ENCODE measurements at regions not wholly inside any gene's neighbourhood (a gene's known extent, or its start where the extent isn't known, plus 50 kb on each side); places are given as distances from the start of the nearest gene placed in this dataset.

DNA sequence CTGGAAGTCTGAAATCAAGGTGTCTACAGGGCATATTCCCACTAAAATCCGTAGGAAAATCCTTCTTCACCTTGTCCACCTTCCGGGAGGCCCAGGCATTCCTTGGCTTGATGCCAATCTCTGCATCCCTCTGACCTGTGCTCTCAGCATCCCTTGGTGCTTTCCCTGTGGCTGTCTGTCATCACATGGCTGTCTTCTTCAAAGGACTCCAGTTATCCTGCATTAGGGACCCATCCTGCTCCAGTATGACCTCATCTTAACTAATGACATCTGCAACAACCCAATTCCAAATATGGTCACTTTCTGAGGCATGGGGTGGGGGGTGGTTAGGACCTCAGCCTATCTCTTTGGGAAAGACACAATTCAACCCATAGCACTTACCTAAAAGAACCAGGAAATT is 423.8 kb downstream of the IRS2 start:
- TF ChIP-seq, protein P1, sequence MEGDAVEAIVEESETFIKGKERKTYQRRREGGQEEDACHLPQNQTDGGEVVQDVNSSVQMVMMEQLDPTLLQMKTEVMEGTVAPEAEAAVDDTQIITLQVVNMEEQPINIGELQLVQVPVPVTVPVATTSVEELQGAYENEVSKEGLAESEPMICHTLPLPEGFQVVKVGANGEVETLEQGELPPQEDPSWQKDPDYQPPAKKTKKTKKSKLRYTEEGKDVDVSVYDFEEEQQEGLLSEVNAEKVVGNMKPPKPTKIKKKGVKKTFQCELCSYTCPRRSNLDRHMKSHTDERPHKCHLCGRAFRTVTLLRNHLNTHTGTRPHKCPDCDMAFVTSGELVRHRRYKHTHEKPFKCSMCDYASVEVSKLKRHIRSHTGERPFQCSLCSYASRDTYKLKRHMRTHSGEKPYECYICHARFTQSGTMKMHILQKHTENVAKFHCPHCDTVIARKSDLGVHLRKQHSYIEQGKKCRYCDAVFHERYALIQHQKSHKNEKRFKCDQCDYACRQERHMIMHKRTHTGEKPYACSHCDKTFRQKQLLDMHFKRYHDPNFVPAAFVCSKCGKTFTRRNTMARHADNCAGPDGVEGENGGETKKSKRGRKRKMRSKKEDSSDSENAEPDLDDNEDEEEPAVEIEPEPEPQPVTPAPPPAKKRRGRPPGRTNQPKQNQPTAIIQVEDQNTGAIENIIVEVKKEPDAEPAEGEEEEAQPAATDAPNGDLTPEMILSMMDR (IDR thresholded peaks at IDR 0.05 in 8 of 11, conservative IDR thresholded peaks at IDR 0.05 in 3 of 11), result no peak
- TF ChIP-seq POLR2A (IDR thresholded peaks at IDR 0.05) (no peak), POLR2AphosphoS5 (IDR thresholded peaks at IDR 0.05) (no peak)

Measured in spleen (tissue), 7 donors.